ENCODE measurements at regions not wholly inside any gene's neighbourhood (a gene's known extent, or its start where the extent isn't known, plus 50 kb on each side); places are given as distances from the start of the nearest gene placed in this dataset.
A peak's percentile ranks its signal among the peaks of the same experiment; 100 is the strongest.

DNA sequence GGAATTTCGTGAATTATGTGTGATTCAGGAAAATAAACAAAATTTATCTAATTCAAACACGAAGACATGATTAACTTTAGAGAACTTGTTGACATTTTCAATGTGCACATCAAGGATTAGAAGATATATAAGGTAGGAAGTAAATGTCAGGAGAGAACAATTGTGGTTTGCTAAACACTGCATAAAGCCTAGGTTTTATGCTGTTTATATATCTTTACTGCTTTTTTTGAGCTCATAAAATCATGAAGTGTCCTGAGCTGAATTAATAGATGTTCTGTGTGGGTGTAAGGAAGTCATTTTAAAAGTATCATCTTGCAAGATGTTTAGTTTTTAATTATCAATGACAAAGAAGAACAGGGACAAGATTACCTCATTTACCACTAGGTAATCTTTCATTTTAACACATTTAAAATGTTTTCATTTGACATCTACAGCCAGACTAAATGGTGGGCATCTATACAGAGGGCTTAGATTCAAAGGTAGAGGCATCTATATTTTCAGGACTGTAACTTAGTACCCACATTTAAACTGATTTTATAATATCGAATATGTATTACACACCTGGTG lies 382.8 kb downstream of the ADAMTS20 start:
- DNase-seq, result no peak

- no peak for DNase-seq
Observed at GRCh38 chr12:43167691-43168090, 384.3 kb downstream of the ADAMTS20 start.

DNA sequence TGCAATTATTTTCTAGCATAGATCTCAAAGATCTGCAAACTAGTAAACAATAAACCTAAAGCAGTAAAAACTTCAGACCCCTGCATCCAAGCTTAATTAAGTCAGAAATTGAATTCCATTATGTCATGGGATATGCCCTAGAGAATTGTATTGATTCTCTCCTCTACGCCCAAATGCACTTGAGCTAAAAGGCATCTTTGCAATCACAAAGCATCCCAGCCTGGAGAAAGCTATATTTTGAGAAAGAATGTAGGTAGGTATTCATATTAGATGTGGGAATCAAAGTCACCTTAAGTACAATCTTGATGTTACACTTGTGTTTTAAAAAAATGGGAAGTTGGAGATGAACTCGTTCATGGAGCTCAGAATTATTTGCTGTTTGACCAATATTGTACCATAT lies 386.7 kb downstream of the ADAMTS20 start:
- peak; percentile 50 for DNase-seq

DNA sequence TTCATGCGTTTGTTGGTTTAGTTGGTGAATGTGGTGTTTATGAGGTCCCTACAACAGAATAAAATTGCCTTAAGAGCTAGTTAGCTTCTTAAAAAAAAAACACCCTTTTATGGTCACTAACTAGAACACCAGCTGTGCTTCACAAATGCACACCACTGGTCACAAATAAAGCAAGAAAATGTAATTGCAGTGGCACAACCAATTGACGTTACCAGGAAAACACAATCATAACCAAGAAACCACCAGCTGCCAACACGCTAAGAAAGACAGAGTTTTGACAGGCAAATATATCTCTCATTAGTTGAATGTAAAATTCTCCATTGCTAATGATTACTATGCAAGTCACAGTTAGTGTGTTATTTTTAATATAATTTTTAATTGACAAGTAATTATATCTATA lies 389.9 kb downstream of the ADAMTS20 start:
- DNase-seq, result no peak

- peak; percentile 2 for DNase-seq
Observed at GRCh38 chr12:43159506-43159905, 392.5 kb downstream of the ADAMTS20 start.

GRCh38 chr12:43158126-43158525 lies 393.9 kb downstream of the ADAMTS20 start:
- DNase-seq, result no peak

DNA sequence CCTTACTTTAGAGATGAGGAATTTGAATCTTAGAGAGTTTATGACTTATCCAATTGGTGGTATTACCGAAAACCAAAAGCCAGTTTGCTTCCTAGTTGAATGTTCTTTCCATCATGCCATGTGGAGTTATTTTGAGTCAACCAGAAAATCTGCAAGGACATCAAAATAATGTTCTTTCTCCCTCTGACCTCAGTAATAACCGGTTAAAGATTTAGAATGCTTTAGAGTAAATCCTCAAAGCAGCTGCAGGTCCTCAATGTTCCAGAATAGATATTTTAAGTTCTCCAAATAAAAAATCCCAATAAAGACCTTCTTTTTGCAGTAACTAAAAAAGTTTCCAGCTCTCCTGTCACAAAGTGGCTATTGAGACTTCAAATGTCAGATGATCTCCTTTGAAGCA lies 396.6 kb downstream of the ADAMTS20 start:
- no peak for DNase-seq

- no peak for DNase-seq
Observed at GRCh38 chr12:43154498-43155045, 397.4 kb downstream of the ADAMTS20 start.

DNA sequence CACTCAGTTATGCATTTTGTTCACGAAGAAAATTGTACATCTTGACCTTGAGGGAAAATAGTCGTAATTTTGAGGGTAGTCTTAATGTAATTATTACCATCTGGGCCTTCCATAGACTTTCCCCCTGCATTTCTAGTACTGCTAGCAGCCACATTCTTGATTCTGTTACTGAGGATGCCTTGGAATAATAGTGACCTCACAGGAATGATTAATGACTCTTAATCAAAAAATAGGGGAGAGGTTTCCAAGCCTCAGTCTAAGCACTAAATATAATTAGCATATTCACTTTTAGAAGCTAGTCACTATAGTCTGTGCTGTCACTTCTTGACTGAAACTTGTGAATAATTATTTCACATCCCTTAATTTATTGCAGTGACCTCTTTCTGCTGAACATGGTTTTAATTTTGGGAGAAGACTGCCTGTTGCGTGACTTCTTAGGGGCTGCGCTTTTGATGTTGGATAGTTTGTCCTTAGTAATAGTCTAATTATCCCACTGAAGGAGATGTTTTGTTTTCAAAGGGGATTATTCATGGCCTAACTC lies 400.5 kb downstream of the ADAMTS20 start:
- DNase-seq, result no peak

DNA sequence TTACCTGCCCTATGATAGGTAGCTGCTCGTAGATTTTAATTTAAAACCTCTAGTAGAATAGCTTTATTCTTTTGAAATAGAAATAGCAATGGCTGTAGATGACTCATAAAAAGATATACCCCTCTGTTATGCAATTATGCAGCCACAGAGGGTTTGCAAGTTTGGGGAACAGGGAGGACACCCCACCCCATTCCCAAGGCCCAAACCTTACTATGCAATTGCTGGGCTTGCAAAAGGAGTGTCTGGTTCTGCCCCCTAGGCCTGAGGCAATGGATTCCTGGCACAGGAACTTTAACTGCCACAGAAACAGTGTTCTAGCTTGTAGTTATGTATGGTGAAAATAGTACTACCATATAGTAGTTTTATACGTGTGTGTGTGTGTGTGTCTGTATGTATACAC lies 403.3 kb downstream of the ADAMTS20 start:
- DNase-seq, result no peak

DNA sequence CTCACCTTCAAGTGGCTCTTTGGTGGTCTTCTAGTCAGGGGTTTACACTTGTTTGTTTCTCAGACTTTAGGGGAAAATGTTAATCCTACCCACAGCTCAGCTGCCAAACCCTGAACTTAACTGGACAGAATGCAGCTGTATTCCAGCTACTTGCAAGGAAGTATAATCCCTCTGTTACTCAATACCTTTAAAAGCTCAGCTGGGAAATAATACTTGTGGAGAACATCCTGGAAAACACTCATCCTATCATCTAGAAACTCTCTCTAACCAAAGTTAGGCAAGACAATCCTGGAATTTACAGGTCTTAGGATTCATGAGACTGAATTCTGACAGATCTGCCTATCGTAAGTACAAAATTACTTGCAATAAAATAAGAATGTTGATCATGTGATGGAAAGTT lies 404.1 kb downstream of the ADAMTS20 start:
- DNase-seq, result no peak

- DNase-seq, result no peak
Observed at GRCh38 chr12:43145481-43145880, 406.5 kb downstream of the ADAMTS20 start.

DNA sequence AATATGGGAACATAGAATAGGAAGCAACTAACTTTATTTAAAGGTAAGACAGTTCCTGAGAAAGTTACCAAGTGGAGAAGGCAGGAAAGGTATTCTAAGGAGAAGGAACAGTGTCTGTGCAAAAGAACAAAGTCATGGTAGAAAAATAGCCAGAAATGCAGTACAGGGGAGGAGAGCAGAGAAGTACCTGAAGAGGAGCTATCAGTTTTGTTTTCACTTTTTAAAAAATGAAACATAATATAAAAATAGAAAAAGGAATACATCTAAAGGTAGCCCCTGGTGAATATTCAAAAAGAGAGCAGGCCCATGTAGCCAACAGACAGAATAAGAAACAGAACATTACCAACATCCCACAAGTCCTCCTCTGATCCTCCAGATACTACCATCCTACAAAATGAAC lies 408.7 kb downstream of the ADAMTS20 start:
- DNase-seq, result no peak

GRCh38 chr12:43132291-43132690 lies 419.7 kb downstream of the ADAMTS20 start:
- no peak for DNase-seq

DNA sequence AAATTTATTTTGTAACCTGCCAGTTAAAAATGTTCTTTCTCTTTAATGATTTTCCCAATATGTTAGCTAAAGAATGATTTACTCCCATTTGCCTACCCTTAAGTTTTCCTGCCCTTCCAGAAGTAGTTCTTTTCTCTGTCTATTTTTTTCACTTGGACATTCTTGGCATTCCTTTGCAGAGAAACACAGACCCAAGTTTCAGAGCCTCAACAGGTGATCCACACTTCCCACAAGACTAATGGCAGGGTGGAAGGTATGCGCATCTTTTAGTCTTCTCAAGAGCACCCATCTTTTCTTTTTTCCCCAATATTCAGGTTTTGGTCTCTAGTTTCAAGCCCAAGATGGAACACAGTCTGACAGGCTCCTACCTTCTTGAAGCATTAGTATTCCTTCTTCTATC lies 420.7 kb downstream of the ADAMTS20 start:
- DNase-seq, result no peak

- no peak for DNase-seq
Observed at GRCh38 chr12:43127886-43128549, 424.0 kb downstream of the ADAMTS20 start.

DNA sequence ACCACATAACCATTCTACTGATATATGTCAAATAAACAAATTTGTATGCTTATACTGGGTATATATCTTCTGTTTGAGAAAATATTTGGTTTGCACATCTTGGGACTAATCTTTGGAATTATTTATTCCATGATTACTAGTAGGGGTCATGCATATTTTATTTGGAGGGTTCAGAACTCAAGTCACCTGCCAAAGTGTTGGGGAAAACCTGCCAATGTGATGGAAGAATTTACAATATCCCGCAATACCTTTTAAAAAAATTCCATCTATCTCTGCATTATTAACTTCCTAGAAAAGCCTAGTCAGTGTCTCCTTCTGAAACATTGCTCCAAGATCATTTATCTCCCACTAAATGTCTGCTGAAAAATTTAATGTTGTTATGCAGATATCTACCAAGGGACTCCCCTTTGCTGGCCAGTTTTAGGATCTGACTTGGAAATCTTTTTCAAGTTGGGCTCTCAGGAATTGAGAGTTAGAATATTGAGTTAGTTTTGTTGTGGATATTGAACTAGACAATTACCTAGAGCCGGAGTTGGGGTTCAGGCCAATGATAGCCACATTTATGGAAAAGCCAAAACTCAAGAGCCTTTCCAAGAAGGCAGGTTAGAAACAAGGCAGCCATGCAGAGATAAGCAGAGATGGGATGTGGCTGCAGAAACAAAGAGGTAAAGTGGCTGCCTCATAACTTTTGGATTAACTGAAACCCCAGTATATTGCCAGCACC lies 425.2 kb downstream of the ADAMTS20 start:
- no peak for DNase-seq

- DNase-seq, result no peak
Observed at GRCh38 chr12:43123461-43123860, 428.5 kb downstream of the ADAMTS20 start.

DNA sequence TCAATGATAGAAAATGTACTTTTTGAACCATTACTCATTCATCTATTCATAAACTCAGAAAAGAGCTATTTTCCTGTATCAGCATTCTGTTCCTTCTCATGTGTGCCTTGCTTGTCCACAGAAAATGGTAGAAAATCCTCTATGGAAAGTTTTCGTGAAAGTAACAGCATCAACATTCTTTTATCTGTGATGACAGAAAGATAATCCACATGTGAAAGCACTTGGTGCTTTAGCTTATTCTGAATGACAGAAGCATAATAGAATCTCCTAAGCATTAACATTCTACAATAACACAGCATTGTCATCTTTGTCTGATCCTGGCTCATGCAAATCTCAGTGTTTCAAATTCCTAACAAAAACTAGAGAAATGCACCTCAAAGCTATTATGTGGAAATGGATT lies 431.9 kb downstream of the ADAMTS20 start:
- DNase-seq, result no peak

DNA sequence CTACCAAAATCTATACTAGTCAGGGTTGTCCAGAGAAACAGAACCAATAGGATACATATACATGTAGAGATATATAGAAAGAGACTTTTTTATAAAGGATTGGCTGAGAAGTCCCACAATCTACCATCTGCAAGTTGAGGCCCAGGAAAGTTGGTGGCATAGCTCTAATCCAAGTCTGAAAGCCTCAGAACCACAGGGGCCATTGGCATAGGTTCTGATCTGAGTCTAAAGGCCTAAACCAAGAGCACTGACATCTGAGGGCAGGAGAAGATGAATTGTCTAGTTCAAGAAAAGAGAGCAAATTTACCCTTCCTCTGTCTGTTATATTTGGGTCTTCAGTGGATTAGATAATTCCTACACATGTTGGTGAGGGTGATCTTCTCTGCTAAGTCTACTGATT lies 433.1 kb downstream of the ADAMTS20 start:
- no peak for DNase-seq

DNA sequence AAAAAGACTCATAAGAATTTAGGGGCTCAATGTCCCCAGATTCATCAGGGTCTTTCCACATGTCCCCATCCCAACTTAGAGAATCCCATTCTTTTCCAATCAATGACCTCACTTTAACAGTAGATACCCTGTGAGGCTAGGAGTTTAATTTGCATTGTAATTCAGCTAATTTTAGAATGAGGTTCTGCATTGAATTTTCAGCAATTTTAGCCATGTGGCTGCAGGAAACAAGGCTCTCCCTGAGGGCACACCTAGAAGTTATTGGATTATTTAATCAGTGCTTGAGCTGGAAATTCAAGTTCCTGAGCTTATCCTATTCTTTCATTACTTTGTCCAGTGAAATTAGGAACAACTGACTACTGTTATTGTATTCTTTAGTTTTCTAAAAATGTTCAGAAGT lies 433.8 kb downstream of the ADAMTS20 start:
- DNase-seq, result no peak

- no peak for DNase-seq
Observed at GRCh38 chr12:43117226-43117930, 434.6 kb downstream of the ADAMTS20 start.
